Keratinocyte (primary cell): ENCODE measurements at regions not wholly inside any gene's neighbourhood (a gene's known extent, or its start where the extent isn't known, plus 50 kb on each side); places are given as distances from the start of the nearest gene placed in this dataset.

ENCODE experiments used
- DNase-seq: peaks from one replicate; pipeline ENCODE4 v3.0.0-alpha.2; 2011; ENCODE audit warnings: low read depth, missing footprints, low spot score
- FAIRE-seq: peaks from 2 replicates; lab custom pipeline; 2011; peaks lifted over from hg19 to GRCh38; lab: Jason Lieb, UNC
- H2AFZ ChIP-seq: 2 replicates; pipeline ENCODE4 v1.6.0; 2012; ENCODE audit warnings: low read length, control low read depth, inconsistent platforms; ENCODE audit not compliant: control insufficient read depth
- H3K27ac ChIP-seq: 2 replicates; pipeline ENCODE4 v1.5.1; 2011; ENCODE audit warnings: low read length; ENCODE audit not compliant: control insufficient read depth, insufficient read depth
- H3K27me3 ChIP-seq: 3 replicates; pipeline ENCODE4 v1.6.0; 2011; ENCODE audit warnings: low read length; ENCODE audit not compliant: control insufficient read depth, insufficient read depth; ENCODE audit errors: extremely low read depth
- H3K36me3 ChIP-seq, 2 experiments: 2 replicates in 1 of 2; 3 replicates in 1 of 2; pipeline ENCODE4 v1.5.1; 2011; ENCODE audit warnings: low read length in 2 of 2, mild to moderate bottlenecking in 1 of 2; ENCODE audit not compliant: control insufficient read depth in 2 of 2, insufficient read depth in 2 of 2; ENCODE audit errors: extremely low read depth in 1 of 2
- H3K4me1 ChIP-seq: 3 replicates; pipeline ENCODE4 v1.5.1; 2011; ENCODE audit warnings: low read length; ENCODE audit not compliant: control insufficient read depth, insufficient read depth; ENCODE audit errors: extremely low read depth
- H3K4me2 ChIP-seq: 3 replicates; pipeline ENCODE4 v1.6.0; 2011; ENCODE audit warnings: low read depth, low read length; ENCODE audit not compliant: control insufficient read depth, insufficient read depth; ENCODE audit errors: extremely low read depth
- H3K4me3 ChIP-seq, 3 experiments: fragments of 200-600 bp in 1 of 3; sonication (generic) in 1 of 3; 2 replicates in 2 of 3; 3 replicates in 1 of 3; pipeline ENCODE4 v1.5.1; 2011 to 2016; ENCODE audit warnings: low read length in 3 of 3, mild to moderate bottlenecking in 3 of 3, control low read depth in 2 of 3, inconsistent platforms in 1 of 3, low read depth in 1 of 3, mixed read lengths in 1 of 3, mixed run types in 1 of 3, moderate library complexity in 1 of 3; ENCODE audit not compliant: control insufficient read depth in 2 of 3, insufficient read depth in 2 of 3; ENCODE audit errors: extremely low read depth in 1 of 3
- H3K79me2 ChIP-seq: 2 replicates; pipeline ENCODE4 v1.6.0; 2012; ENCODE audit warnings: low read length; ENCODE audit not compliant: control insufficient read depth, insufficient read depth
- H3K9ac ChIP-seq: 3 replicates; pipeline ENCODE4 v1.6.0; 2011; ENCODE audit warnings: low read length; ENCODE audit not compliant: control insufficient read depth, insufficient read depth; ENCODE audit errors: extremely low read depth
- H3K9me1 ChIP-seq: 3 replicates; pipeline ENCODE4 v1.6.0; 2011; ENCODE audit warnings: low read length; ENCODE audit not compliant: control insufficient read depth, insufficient read depth; ENCODE audit errors: extremely low read depth
- H3K9me3 ChIP-seq: 2 replicates; pipeline ENCODE4 v1.5.1; 2012; ENCODE audit warnings: low read depth, low read length; ENCODE audit not compliant: control insufficient read depth
- H4K20me1 ChIP-seq: 3 replicates; pipeline ENCODE4 v1.6.0; 2011; ENCODE audit warnings: low read length; ENCODE audit not compliant: control insufficient read depth, insufficient read depth; ENCODE audit errors: extremely low read depth
- EZH2 ChIP-seq: IDR thresholded peaks from one replicate; pipeline ENCODE4 v1.6.1; 2012; ENCODE audit warnings: inconsistent platforms, mild to moderate bottlenecking, low read length, moderate library complexity
- dilution Hi-C: fragments of 300-500 bp; cut with MboI; formaldehyde crosslinking; loops from one replicate; pipeline ENCODE4 v1.7.0; 2020; ENCODE audit warnings: low sequenced_read_pairs; ENCODE audit not compliant: extremely low pct_ligation_motif_present
- TF ChIP-seq, protein P1 (sequence below), 3 experiments: IDR thresholded peaks in 1 of 3; conservative IDR thresholded peaks in 1 of 3; optimal IDR thresholded peaks in 1 of 3; 2 replicates in 2 of 3; 3 replicates in 1 of 3; pipeline versions ENCODE3 to v1.5.1; 2011; ENCODE audit warnings: low read length in 3 of 3, mild to moderate bottlenecking in 3 of 3, moderate library complexity in 2 of 3, control low read depth in 1 of 3, inconsistent platforms in 1 of 3; ENCODE audit not compliant: insufficient read depth in 2 of 3; ENCODE audit errors: extremely low read depth in 1 of 3

DNA sequence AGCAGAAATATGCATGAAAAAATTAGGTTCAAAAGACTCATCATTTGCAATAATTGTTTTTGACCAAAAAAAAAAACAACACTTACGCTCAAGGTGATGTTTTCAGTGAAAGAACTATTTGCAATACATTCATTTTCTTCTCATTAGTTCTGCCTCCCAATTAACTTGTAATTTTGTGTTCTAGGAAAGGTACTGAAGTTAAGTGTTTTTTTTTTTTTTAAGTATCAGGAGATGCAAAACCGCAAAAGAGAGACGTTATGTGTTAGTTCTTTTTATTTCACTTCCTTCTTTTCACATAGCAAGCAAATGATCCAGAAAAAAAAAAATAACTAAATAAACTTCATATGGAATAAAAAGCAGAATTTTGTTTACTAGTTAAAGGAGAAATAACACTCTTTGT, 735.2 kb upstream of the GCFC2 start:
- H3K9me1 ChIP-seq = no peaks in the 10 kb centered on the region
- H3K4me3 ChIP-seq = no peak overlapping the region
- no peaks in the 10 kb centered on the region for H3K27me3 ChIP-seq
- no peaks in the 10 kb centered on the region for H3K9me3 ChIP-seq
- dilution Hi-C loops = no loop called here
- H3K27ac ChIP-seq = no peak overlapping the region
- H3K9ac ChIP-seq = no peak overlapping the region
- no peaks in the 10 kb centered on the region for H4K20me1 ChIP-seq
- FAIRE-seq = no peak
- H3K79me2 ChIP-seq = no peaks in the 10 kb centered on the region
- no peak overlapping the region for H2AFZ ChIP-seq
- DNase-seq = no peak
- H3K4me1 ChIP-seq = no peaks in the 10 kb centered on the region
- H3K36me3 ChIP-seq = no peaks in the 10 kb centered on the region
- no peak for TF ChIP-seq EZH2
- TF ChIP-seq, protein P1, sequence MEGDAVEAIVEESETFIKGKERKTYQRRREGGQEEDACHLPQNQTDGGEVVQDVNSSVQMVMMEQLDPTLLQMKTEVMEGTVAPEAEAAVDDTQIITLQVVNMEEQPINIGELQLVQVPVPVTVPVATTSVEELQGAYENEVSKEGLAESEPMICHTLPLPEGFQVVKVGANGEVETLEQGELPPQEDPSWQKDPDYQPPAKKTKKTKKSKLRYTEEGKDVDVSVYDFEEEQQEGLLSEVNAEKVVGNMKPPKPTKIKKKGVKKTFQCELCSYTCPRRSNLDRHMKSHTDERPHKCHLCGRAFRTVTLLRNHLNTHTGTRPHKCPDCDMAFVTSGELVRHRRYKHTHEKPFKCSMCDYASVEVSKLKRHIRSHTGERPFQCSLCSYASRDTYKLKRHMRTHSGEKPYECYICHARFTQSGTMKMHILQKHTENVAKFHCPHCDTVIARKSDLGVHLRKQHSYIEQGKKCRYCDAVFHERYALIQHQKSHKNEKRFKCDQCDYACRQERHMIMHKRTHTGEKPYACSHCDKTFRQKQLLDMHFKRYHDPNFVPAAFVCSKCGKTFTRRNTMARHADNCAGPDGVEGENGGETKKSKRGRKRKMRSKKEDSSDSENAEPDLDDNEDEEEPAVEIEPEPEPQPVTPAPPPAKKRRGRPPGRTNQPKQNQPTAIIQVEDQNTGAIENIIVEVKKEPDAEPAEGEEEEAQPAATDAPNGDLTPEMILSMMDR (optimal IDR thresholded peaks at IDR 0.05 in 1 of 3, IDR thresholded peaks at IDR 0.05 in 1 of 3, conservative IDR thresholded peaks at IDR 0.05 in 1 of 3; ENCODE audit: extremely low read depth in 1 of 3, insufficient read depth in 2 of 3, low read length in 3 of 3) = no peak
- no peak overlapping the region for H3K4me2 ChIP-seq

DNA sequence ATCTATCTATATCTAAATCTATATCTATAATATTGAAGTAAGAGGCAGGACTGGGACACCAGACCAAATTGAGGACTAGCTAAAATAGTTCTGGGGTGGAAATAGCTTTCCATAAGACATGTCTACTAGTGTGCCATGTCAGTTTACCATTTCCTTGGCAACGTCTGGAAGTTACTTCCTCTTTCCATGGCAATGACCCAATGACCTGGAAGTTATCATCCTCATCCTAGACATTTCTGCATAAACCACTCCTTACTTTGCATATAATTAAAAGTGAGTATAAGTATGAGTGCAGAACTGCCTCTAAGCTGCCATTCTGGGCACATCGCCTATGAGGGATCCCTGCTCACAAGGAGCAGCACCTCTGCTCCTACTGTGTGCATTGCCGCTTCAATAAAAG, 734.0 kb upstream of the GCFC2 start:
- Histone ChIP-seq H3K9me1 (no peaks in the 10 kb centered on the region), H3K27ac (no peak overlapping the region), H4K20me1 (no peaks in the 10 kb centered on the region), H3K9ac (no peak overlapping the region), H3K4me1 (no peaks in the 10 kb centered on the region), H3K9me3 (no peaks in the 10 kb centered on the region), H3K27me3 (no peaks in the 10 kb centered on the region), H2AFZ (no peak overlapping the region), H3K4me3 (no peak overlapping the region), H3K36me3 (no peaks in the 10 kb centered on the region), H3K79me2 (no peaks in the 10 kb centered on the region), H3K4me2 (no peak overlapping the region)
- no peak for DNase-seq
- dilution Hi-C loops = no loop called here
- no peak for FAIRE-seq
- no peak for TF ChIP-seq EZH2
- TF ChIP-seq, protein P1 (optimal IDR thresholded peaks at IDR 0.05 in 1 of 3, IDR thresholded peaks at IDR 0.05 in 1 of 3, conservative IDR thresholded peaks at IDR 0.05 in 1 of 3; ENCODE audit: extremely low read depth in 1 of 3, insufficient read depth in 2 of 3, low read length in 3 of 3) = no peak
